ENCODE measurements at regions not wholly inside any gene's neighbourhood (a gene's known extent, or its start where the extent isn't known, plus 50 kb on each side); places are given as distances from the start of the nearest gene placed in this dataset.
A peak's percentile ranks its signal among the peaks of the same experiment; 100 is the strongest.
"Not testable (repeated sequence)": the region's sequence is repeated elsewhere in the genome, so short reads cannot be mapped to it uniquely, and the experiment has no call there.

DNA sequence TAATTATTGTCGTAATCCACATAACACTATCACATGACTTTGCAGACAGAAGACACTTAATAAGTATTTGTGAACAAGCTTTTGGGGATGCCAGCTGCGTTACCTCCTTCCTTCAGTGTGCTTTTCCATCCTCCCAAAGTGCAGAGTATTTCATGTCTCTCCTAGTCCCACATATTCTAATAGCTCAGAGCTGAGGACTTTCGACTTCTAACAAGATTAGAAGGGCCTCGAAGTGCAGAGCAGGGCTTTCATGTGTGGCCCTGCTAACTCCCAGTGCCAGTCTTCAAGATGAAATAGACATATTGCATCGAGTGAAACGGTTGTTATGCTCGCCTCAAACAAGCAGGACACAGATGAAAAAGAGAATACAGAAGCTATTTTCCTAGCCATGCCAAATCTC lies 125.7 kb upstream of the RNF32 start:
- DNase-seq: no peak

DNA sequence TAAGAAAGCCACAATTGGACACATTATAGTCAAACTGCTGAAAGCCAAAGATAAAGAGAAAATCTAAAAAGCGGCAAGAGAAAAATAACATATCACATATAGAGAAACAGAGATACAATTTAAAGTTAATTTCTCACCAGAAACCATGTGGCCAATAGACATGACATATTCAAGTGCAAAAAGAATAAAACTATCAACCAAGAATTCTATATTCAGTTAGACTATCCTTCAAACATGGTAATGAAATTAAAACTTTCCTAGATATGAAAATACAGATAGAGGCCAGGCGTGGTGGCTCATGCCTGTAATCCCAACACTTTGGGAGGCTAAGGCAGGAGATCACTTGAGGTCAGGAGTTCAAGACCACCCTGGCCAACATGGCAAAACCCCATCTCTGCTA lies 129.1 kb upstream of the RNF32 start:
- no peak for DNase-seq

DNA sequence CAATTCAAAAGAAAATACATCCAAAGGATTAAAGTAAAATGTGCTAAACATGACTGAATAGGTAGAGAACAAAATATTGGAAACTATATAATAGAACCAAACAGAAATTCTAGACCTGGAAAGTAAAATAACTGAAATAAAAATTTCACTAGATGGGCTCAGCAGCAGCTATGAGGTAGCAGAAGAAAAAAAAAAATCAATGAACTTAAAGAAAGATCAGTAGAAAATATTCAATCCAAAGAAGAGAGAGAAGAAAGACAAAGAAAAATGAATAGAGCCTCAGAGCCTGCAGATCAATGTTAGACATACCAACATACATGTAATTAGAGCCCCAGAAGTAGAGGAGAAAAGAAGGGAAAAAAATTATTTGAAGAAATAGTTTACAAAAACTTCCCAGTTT lies 129.6 kb upstream of the RNF32 start:
- no peak for DNase-seq

DNA sequence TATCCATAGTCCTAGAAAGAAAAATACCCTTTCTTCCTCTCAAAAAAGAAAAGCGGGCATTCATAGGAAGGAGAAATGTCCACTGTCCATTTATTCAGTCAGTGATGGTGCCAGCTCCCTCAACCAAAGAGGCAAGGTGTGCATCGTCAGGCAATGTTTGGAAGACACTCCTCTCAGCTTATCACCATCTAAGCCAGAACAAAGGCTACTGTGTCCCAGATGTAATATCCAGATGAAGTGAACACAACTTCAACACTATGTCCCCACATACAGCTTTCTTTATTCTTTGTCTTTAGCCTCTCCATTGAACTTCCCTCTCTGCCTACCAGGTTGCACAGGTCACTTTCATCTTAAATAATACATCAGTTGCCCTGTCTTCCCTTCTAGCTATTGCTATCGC lies 131.4 kb upstream of the RNF32 start:
- DNase-seq: no peak

DNA sequence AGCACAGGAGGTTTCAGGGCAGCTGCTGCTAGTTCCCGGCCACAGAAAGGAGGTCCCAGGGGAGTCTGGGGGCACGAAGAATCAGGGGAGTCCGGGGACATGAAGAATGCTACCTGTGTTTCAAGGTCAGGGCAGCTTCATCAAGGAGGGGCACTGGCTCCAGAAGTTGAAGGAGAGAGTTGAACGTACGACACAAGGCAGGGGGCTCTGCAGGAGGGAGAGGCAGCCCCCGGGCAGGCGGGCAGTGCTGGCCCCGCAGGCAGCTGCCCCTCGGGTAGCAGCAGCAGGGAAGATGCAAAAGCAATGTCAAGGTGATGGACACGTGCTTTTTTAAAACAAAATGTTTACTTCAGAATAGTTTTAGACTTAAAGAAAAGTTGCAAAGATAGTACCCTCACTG lies 134.7 kb upstream of the RNF32 start:
- no peak for DNase-seq

DNA sequence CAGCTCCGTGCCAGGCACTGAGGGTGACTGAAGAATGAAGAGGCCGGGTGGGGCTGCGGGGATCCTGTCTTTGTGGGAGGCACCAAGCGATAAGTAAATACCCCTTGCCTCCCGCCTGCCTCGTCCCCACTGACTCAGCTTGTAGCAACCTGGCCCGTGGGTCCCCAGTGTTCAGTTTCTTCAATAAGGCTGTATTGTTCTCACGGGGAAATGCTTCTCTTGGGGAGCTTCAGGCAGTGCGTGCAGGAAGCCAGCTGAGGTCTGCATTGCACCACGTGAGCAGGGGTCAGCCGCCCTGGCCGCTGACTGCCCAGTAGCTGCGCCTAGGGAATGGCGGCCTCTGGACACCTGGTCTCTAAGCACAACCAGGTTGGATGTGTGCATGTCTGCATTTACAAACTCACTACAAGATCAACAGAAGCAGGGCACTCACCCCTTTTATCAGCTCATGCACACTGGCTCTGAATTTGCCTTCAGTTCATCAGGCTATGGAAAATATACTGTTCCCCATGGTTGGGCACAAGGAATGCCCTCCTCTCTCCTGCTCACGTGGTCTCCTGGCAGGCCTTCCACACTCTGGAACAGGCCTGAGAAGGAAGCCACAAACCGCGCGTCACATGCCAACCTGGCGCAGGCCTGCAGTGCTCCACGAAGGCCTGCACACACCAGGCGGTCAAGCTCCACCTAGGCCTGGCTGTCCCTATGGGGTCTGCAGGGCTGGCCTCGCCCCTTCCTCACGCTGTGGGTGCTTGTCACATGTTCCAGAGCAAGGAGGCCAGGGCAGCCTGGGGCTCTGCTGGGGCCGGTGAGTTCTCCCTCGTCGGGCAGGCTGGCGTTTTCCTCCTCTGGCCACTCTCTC lies 135.7 kb upstream of the RNF32 start:
- DNase-seq: no peak

DNA sequence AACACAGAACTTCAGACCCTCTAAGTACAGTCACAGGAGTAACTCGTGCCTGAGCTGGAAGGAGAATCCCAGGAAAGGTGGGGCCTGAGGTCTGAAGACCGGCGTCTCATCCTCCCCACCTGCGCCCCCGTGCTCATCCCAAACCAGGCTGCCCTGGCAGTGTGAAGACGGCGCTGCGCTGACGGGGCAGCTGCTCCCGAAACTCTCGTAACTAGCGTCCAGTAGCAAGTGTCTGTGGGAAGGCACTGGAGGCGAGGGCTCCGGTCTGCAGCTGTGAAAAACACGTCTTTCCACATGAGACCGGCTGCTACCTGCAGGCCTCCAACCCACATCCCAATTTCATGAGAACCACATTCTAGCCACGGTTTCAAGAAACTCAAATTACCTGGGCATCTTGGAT lies 136.6 kb upstream of the RNF32 start:
- DNase-seq: no peak

DNA sequence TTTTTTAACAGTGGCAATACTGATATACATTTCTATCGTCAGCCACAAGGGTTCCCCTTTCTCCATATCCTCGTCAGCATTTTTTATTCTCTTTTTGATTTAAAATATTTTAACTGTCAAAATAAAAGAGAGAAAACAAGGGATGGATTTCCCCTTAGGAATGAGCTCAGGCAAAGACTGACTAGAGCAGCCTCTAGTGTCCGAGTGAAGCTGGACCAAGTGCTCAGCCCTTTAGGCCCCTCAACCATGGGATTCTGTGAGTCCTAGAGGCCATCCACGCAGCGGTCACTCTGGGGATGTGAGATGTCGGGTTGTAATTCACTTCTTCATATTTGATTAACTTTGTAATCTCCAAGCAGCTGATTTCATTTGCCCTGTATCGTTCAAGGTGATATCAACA lies 137.4 kb upstream of the RNF32 start:
- DNase-seq: no peak

DNA sequence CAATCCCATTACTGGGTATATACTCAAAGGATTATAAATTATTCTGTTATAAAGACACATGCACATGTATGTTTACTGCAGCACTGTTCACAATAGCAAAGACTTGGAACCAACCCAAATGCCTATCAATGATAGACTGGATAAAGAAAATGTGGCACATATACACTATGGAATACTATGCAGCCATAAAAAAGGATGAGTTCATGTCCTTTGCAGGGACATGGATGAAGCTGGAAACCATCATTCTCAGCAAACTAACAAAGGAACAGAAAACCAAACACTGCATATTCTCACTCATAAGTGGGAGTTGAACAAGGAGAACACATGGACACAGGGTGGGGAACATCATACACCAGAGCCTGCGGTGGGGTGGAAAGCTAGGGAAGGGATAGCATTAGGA lies 138.8 kb upstream of the RNF32 start:
- DNase-seq: not testable (repeated sequence)

DNA sequence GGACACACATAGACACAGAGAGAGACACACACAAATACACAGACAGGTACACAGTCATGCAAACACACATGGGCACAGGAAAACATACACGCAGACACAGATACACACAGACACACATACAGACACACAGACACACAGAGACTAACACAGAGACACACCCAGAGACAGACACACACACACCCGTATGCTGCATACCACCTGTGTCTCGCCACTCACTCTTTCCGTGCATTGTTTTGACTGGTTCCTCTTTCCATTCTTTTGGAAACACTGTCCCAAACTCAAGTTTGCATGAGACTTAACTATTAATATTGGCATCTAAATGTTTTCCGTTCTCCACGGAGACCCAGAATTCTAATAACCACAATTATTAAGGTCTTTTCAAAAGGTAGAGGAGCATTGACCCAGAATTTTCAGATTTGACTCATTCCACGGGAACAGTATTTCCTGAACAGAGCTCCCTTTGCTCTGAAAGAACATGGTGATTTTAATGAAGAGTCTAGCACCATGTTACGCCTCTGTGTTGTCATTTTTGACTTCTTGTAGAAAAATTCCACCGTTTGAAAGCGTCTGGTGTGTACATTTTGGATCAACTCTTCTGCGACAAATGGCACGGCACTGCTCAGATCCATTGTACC lies 141.2 kb upstream of the RNF32 start:
- DNase-seq: no peak

DNA sequence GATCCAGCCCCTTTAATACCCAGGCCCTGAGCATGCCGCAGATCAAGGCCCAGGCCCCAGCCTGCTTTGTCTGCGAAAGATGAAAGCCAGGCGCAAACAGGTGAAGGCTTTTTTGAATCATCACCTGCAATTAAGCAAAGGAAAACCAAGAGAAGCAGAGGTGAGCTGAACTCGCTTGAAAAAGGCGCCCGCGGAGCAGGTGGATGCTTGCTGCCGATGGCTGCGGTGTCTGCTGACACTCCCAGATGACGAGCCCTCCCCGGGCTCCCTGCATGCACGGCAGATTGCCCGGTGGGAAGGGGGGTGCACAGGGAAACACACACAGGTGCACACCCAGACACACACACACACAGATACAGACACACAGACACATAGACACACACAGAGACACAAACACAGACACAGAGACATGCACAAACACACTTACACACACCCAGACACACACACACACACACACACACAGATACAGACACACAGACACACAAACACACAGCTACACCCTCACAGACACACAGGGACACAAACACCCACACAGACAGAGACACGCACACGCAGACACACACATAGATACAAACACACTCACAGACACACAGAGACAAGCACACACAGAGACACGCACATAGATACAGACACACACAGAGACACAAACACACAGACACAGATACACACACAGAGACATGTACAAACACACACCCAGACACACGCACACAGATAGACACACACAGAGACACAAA lies 142.6 kb upstream of the RNF32 start:
- DNase-seq: no peak

DNA sequence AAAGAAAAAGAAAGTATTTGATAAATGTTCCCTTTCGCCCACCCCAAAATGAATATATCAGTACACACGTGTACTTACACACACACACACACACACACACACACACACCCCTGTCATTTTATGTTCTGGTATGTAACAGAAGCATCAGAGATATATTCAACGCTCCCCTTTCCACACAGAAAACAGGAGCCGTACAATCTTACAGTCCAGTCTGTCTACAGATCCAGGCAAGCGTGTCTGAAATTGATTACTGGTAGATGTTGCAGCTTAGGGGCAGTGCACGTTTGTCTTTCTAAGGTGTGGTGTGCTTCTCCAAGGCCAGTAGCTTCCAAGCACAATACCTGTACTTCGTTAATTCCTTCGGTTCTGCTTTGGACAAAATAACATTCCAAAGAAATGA lies 143.7 kb upstream of the RNF32 start:
- no peak for DNase-seq

DNA sequence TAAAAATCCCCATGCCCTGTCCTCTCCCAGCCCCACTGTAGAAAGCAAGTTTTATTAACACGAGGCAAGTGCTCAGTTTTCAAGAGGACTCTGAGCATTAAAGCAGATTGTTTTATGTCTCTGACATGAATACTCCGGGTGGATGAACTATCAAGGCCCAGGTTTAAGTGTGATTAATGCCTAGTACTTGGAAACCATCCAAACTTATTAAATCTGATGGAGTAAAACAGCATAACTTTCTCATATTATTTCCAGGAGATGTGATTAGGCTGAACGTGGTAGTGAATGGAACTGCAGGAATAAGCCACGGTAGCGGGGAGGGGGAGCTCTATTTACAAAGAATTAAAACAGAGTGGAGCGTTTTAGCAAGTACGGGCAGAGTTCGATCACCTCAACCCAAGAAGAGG lies 144.2 kb upstream of the RNF32 start:
- no peak for DNase-seq

DNA sequence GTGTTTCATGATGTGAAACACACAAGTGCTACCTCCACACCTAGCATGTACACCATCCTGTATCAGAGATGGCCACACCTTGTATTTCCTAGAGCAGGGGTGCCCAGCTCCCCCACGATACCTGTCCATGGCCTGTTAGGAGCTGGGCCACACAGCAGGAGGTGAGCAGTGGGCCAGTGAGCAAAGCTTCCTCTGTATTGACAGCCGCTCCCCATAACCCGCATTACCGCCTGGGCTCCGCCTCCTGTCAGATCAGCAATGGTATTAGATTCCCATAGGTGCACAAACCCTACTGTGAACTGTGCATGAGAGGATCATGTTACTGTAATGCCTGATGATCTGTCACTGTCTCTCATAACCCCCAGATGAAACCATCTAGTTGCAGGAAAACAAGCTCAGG lies 145.6 kb upstream of the RNF32 start:
- no peak for DNase-seq

DNA sequence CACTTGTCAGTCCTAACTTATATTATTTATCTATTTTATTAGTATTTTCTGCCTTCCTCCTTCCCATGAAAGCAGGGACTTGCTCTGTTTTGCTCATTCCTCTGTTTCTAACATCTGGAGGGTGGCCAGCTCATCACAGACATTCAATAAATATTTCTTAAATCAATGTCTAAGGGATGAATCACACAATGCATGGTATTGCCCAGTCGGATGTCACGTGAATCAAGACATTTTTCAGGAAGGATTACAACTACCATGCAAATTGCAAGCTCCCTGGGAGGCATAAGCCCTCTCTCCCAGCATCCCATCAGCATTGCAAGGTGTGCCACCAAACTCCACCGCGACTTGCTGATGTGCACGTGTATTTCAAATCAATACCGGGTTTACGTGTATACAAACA lies 146.6 kb upstream of the RNF32 start:
- peak; percentile 19 for DNase-seq

DNA sequence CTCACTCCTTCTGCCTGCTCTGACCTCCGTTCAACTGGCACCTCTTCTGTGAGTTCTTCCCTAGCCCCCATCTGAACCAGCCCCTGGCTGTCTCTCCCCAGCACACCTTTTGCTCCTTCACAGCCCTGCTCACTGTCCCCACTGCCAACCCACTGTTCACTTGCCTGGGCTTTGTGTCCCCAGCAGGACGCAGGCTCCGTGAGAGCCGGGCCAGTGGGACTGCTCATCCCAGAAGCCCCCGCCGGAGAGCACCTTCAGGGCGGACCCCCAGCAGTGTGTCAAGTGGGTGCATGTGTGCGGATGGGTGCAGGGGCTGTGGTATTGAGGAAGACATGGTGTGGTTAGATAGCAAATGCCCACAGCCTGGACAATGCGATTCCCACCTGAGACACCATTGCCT lies 148.4 kb upstream of the RNF32 start:
- no peak for DNase-seq

DNA sequence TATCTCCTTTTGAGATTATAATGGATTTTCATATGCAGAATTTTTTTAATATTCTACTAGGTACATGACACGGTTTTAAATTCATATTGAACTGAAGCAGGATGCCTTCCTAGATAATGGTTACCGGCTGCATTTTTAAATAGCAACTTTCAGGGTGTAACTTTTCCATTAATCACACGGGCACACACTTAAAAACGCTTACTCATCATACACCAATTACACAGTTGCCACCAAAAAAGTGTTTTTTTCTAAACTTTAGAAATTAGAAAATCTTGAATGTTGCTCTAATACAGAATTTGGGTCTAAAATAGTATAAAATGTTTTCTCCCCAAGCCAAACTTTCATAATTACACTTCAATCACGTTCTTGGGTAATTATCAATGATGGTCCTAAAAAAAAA lies 149.1 kb upstream of the RNF32 start:
- DNase-seq: no peak

DNA sequence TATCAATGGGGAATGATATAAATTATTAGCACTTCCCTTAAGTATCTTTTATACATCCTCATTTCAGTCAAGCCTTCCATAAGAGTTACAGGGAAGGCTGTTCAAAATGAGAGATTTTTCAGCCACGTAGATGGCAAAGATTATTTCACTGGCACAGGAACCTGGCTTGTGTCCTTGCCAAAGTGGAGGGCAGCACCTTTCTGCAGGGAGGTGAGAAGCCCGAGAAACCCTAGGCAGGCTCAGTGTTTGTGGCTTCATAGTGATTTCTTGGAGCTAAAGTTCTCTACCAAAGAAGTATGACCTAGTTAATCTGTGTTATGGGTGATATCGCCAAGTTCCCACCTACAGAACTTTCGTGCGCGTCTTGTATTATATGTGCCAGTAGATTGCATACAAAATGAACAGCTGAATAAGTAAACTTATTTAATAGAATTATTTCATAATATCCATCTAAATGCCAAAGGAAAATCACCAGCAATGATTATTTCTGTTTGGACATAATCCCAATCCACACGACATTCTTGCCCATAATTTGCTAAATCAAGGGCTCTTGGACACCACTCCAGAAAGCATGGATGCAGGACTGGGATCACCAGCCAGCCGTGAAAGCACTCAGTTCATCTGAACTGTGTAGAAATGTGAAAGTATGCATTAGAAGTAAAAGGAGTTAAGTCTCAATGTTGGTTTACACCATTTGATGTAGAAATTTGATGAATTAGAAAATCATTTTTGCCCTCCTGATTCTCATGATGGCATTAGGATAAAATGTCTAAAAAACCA lies 150.4 kb upstream of the RNF32 start:
- no peak for DNase-seq

DNA sequence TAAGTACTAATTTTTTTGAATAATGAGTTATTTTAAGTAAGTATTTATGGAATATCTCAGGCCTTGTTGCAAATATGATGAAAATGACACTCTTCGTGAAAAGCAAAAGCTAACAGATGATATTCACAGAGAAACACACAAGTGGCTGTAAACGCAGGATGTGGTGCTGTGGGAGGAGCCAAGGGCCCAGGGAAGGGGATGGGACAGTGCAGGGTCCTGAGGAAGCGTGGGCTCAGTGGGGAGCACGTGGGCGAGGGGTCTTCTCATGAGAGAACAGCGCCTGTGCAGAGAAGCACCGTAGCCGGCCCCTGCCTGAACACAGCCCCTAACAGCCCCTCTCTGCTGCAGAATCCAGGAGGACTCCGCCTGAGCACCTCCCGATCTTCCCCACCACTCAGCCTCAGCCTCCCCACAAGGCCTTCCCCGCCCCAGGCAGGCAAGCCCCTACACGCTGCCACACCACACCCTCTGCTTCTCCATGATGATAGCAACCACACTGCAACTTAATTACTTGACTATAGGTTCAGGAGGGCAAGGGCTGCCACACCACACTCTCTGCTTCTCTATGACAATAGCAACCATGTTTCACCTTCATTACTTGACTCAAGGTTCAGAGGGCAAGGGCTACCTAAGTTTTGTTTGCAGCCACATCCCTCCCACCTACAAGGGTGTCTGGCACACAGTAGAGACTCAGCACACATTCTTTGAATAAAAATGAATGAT lies 152.6 kb upstream of the RNF32 start:
- DNase-seq: no peak

DNA sequence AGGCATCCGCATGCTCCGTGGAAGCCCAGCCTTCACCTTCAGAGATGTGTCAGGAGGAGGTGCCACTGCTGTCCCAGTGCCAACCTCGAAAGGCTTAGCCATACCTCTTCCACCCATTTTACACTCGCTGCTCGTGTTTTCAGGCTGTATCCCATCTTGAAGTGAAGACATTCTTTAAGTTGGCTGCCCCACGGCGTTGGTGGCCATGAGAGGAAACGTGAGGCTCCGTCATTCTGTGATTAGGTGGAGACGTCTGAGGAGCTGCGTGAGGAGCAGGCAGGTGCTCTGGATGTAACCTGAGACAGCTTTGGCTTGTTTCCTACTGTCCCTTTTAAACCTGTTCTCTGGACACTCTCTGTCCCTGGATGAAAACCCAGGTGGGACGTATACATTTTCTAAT lies 159.9 kb upstream of the RNF32 start:
- no peak for DNase-seq

DNA sequence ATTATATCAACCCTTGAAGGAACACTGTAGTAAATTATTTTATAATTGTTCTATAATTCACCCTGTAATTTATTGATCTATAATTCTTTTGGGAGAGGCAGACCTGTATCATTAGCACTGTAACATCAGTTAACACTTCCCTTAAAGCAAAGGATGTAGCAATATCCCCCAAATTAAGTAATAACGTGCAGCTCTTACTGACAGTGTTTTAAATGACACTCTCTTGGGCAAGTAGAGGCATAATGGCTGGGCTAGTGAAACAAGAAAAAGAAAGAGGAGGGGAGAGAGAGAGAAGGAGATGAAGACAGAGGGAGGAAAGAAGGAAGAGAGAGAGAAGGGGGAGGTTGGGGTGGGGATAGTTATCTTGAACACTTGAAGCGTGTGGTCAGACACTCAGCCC lies 161.0 kb upstream of the RNF32 start:
- DNase-seq: no peak

DNA sequence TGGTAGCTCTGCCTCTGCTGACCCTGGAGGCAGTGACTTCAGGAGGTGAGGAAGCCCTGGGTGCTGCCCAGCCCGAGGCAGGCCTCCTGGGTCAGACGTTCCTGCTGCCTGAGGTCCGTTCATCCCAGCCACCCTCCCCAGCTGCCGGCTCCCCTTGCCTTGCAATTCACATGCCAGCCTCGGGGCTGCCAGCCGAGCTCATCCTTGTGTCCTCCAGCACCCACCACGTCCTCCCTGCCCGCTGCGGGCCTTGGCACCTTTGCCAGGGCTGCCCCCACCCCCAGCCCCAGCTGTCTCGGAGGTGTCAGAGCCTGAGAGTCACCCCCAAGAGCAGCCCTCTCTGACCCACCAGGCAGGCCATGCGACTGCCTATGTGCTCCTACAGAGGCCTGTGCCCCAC lies 162.1 kb upstream of the RNF32 start:
- DNase-seq: no peak

Data from fibroblast of skin of abdomen (primary cell).